GM21619 (cell line): ENCODE measurements at regions not wholly inside any gene's neighbourhood (a gene's known extent, or its start where the extent isn't known, plus 50 kb on each side); places are given as distances from the start of the nearest gene placed in this dataset.

ENCODE experiments used
- ATAC-seq: cut with Tn5 transposase; IDR thresholded peaks from one replicate; pipeline ENCODE4 v1.9.1; 2021; ENCODE audit not compliant: unreplicated experiment

DNA sequence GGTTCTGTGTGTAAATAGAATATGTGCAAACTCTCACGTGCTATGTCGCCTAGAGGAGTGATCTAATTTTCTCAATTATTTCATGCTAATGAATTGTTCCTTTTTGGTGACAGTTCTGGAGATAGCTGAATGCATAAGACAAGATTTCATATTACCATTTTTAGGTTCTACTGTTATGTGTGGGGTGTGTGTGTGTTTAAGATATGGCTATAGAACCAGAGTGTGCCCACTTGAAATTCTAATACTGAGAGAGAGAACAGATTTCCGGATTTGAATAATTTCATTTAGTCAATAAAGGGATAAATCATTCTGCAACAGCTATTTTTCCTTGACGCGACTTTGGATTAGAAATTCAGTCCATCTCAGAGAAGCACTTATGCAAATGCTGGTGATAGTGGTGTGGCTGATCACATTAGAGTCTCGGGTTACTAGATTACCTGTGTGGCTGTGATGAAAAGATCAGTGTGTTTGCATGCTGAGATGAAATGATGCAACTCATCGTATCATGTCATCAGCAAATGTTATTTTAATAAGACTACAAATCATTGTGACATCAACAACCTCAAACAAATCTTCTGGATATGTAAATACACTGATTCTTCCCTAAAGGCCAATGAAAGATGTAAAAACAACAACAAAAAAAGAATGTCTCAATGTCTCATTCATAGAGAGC is 415.9 kb downstream of the EPHA4 start:
- ATAC-seq, result no peak

DNA sequence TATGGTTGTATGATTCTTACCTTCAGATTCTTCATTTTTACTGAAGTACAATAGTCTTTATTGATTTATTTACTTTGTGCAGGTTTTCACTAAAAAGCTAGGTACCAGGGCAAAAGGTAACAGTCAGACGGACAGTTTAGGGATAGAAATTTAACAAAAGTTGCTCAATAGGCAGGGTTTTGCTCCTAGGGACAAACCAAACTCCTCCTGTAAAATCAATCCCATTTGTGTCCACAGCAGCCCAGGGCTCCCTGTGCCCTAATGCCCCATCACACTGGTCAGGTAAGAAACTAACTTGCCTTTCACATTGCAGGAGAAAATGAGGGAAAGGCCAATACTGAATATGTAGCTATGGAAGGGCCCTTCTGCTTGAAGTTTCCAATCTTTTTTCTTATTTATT is 410.9 kb downstream of the EPHA4 start:
- ATAC-seq, result no peak

DNA sequence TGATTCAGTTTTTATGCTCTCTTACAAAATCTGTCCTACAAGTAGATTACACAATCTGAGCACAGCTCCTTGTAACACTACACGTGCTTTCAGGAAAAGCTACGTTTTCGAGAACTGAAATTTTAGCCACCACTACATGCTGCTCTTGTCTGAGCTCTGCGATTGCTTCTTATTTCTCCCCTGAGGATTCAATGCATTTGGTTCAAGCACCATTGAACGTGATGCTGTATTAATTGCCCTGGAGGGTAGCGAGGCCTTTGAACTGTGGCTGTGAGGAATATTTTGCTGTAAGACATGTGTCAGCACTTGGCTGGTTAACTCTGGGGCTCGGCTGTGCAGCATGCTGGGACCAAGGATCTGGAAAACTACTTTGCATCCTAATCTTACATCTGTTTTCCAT is 405.8 kb downstream of the EPHA4 start:
- ATAC-seq, result no peak

DNA sequence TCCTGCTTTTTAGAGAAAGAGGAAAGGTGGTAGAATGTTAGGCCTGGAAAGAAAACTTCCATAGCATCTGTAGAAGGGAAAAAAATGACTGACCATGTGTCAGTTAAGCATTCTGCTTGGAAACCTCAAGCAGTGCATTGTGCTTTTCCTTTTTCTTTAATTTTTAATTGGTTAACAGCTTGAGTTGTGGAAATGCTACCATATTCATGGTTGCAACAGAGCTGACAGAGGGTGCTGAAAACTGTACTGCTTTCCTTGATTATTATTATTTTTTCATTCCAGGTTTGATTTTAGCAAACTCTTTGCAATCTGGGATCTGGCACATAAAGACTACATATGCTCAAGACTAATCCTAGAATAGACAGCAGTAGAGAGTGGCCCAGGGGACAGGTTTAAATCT is 404.5 kb downstream of the EPHA4 start:
- ATAC-seq, result no peak

DNA sequence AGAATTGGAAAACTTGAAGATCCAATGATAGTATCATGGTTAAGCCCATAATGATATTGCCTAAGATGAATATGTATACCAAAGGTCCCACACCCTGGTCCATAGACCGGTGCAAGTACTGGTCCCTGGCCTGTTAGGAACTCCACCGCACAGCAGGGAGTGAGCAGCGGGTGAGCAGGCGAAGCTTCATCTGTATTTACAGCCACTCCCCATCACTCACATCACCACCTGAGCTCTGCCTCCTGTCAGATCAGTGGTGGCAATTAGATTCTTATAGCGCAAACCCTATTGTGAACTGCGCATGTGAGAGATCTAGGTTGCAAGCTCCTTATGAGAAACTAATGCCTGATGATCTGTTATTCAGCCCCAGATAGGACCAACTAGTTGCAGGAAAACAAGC is 402.4 kb downstream of the EPHA4 start:
- no peak for ATAC-seq

DNA sequence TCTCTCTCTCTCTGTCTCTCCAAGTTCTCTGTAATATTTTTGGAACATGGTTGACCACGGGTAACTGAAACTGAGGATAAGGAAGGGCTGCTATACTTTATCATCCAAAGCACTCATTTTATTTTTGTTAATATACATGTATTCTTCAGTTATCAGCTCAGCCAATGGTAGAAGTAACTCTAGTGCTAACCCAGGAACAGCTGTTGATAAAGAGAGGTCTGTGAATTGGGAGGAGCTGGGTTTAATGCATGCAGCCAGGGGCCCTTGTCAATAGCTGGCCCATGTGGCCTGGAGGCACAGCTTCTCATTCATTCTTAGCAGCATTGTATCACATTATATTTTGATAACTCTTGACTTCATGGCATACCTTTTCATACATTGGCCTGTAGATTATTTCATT is 401.6 kb downstream of the EPHA4 start:
- ATAC-seq, result no peak

DNA sequence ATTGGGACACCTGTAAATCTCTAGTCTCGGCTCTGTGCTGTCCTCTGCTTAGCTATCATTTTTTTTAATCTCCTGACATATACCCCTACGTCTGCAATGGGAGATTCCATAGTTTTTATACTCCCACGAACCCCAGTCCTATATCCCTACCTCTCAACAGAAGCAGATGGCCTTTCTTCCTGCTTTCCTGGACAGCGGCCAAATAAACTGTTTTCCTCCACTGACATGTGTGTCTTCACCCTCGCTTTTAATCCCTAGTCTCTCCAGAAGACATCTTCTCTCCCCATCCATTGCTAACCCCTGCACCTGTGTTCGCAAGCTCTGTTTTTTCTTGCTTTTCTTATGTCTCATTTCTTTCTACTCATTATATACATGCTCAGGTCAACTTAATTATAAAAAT is 395.4 kb downstream of the EPHA4 start:
- ATAC-seq, result no peak

DNA sequence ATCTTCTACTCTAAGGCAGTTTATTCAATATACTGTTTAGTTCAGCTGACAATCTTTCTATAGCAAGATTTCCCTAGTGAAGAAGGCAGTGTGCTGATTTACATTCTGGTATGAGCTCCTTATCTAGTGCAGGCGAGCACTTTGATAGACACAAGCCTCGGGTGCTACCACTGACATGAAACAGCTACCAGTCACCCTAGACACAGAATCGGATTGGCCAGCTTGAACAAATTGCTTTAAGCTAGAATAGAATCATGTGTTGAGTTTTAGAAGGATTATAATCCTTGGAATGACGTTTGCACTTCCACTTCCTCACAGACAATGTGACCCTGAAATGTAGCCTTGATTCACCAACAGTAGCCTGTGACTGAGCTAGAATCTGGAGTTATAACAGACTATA is 394.0 kb downstream of the EPHA4 start:
- no peak for ATAC-seq

DNA sequence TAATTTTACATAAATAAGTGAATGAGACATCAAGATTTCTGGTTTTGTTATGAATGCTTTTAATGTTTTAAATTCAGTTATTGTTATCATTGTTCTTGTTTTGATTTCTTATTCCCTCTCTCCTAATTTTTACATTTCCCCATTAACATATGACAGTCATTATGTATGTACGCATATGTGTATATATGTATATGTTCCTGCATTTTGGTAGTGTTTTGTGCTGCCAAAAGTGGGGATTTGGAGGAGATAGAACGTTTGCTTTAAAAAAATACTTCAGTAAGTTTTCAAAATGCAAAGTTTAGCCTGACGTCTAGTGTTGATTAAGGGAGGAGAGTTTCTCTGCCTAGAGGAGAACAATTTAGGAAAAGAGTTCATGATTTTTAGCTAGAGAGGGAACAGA is 385.2 kb downstream of the EPHA4 start:
- ATAC-seq, result no peak

DNA sequence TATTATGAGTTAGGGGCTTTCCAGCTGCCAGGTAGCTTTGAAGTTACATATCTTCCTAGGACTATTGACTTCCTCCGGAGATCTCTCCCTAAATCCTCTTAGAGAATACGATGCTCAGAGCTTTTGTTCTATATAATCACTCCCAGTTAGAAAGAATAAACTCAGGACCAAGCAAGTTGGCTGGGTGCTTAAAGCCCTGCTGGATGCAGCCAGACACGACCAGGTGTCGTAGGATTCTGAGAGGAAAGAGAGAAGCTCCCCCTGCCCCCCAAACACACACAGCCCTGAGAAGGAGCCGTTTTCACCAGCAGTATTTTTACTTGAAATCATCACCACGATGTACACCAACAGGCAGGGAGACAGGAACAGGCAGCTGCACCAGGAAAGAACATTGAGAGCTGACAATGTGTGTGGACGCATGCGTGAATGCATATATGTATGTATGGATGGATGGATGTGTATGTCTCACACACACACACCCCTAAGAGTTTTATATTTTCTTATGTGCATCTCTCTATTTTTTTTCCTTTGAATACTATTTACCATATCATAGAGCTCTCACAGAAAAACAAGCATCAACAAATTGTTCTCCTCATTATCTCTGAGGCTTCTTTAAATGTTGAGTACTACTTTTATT is 382.6 kb downstream of the EPHA4 start:
- no peak for ATAC-seq

DNA sequence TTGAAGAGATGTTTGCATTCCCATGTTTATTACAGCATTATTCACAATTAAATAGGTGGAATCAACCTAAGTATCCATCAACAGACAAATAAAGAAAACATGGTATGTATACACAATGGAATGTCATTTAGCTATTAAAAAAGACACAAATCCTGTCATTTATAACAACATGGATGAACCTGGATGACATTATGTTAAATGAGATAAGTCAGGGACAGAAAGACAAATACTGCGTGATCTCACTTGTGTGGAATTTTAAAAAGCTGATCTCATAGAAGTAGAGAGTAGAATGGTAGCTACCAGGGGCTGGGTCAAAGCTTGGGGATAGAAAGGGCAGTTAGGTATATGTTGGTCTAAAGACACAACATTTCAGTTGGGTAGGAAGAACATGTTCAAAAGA is 376.3 kb downstream of the EPHA4 start:
- ATAC-seq, result no peak

DNA sequence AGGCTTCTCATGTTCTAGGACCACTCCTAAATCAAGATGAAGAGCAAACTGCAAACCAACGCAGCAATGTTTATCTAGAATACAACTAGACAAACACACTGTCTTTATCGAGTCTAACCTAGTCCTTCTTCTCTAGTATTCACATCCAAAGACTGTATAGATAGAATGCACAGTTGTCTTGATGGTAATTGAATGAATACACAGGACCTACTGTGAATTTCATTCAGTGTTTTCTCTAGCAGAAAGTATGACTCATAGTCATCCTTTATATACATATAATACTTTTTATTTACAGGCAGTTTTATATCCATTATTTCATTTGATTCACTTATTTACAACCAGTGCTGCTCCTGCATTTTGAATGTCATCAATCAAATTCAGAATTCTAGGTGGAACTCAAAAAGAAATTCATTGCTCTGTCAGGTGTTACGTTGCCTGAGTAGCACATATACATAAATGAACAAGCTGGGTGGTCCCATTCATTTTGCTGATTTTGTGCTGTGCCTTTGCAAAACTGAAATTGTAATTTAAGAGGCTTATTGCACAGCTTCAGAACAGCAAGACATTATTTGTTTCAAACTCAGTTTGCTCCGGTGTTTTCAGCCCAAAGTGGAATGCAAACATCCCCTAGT is 374.8 kb downstream of the EPHA4 start:
- no peak for ATAC-seq

DNA sequence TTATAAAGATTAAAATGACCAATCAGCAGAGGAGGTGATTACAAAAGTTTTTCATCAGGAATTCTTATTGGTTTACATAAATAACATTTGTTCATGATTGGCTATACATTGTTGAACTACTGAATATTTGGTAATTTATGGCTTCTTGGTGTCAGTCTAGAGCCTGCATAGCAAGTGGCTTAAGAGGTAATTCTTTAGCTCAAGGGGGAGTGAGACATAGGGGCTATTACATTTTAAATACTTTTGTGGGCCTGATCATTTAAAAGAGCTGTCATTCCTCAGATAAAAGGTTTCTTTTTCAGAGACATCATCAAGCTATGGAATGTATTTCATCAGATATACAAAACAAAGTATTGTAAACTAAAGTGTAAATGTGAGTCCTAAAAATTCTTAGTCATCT is 373.8 kb downstream of the EPHA4 start:
- ATAC-seq, result no peak

DNA sequence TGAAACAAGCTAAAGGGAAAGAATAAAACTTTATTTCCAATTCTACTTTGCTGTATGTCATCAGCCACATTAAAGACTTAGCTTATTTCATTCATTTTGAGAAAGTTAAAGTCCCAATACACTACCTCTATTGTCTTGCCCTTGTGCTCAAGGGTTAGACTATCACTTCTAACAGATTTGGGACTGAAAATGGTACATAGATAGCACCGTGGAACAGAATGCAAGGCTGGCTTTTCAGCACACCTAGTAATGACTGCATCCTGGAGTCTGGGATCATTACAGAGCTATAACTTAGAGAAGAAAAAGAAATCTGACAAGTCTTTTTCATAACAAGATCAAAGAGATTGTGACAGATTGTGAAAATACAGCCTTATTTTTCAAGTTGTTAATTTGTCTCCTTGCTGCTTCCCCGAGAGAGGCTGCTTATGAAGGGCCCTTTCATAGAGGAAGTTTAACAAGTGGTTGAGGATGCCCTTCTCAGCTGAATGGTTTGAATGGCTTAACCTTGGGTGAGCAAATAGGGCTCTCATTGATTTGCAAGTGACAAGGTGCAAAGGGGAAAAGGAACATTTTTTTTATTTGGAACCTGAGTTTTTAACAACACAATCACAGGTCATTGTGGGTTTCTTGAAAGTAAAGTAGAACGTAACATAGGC is 371.8 kb downstream of the EPHA4 start:
- no peak for ATAC-seq

DNA sequence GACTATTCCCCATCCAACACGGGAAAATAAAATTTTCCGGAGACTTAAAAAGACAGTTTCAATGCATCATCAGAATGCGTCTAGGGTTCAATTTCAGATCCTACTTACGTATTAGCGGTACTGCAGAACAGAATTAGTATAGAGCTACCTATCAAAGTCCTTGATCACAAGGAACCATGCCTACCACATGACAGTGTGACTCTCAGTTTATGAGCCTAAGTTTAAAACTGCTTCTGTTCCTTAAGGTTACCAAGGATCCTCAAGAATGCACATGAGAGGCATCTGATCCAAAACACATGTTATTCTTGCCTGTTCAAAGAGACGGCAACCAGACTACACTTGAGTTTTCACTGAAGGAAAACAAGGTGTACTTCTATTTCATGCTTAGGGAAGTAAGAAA is 369.7 kb downstream of the EPHA4 start:
- no peak for ATAC-seq

DNA sequence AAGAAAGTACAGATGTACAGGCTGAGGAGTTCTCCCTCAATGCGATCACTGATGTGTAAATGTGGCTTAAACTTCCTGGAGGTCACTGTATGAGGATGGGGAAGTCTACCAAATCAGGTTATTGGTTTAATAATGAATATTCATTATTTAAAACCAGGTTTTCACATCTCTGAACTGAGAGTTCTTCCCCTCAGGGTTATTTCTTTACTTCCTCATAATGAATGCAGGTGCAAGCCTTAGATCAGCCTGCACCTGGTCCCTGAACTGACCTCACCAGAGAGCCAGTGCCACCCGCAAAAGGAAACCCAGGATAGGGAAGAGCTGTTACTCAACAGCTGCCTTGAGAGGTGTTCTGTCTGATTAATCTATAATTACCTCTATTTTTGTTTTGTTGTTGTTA is 369.0 kb downstream of the EPHA4 start:
- ATAC-seq, result peak; percentile 89

DNA sequence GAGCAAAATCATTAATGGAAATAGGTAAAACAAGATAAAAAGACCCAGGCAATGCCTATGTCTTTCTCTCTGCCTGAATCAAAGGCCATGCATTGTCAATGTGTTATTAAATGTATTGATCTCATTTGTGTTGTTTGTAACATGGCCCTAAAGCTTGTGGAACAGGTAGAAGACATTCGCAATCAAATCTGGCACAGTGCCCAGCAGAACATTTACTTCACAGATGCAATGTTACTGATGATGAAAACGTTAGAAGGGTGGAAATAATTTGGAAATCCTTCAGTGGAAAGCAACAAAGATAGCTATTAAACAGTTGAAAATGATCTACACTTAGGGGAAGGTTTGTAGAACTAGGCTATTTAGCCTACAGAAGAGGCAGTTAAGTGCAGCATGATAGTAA is 368.2 kb downstream of the EPHA4 start:
- no peak for ATAC-seq

DNA sequence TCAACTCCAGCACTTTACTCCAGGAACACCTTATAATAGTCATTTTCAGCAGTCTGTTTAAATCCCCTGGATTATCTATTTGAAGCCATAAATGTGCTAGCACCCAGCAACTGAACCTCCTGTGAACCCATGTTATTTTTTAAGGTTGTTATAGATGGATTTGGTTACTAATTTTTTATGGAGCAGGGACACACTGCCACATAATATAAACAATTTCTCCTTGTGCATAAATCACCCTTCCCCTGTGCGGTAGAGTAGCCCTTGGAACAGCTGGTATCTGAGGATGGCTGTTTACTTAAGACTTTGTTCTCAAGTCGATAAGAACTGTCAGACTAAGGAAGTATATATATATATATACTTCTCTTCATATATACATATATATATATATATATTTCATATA is 367.4 kb downstream of the EPHA4 start:
- no peak for ATAC-seq

DNA sequence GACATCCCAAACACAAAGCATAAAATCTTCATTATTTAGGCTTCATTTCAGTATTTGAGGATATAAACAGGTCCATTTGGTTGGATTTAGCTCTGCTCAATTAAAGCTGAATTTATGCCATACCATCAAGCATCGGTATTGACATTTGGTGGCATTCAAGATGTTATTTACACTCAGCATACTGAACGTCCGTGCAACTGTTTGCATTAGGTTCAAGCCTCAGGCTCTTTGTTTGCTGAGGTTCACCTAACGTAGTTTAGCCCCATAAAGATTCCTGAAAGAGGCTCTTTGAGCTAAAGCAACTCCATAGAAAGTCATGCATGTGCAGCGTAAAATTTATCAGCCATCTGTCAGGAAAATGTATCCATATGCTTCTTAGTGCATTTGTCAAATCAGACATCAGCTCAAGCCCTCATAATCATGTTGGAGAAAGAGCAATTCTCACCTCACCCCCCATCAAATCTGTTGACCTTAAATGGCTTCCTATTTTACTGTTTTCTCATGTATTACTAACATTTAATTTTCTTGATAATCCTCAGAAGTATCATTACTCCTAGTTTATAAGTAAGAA is 366.9 kb downstream of the EPHA4 start:
- no peak for ATAC-seq

DNA sequence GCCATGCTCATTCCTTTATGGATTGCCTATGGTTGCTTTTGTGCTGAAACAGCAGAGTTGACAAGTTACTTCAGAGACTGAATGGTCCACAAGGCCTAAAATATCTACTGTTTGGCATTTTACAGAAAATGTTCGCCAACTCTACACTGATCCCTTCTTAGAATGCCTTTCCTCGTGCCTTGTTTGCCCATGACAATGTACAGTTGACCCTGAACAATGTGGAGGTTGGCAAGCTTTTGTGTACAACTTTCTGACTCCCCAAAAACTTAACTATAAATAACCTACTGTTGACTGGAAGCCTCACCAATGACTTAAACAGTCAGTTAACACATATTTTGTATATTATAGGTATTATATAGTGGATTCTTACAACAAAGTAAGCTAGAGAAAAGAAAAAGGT is 361.4 kb downstream of the EPHA4 start:
- ATAC-seq, result no peak

DNA sequence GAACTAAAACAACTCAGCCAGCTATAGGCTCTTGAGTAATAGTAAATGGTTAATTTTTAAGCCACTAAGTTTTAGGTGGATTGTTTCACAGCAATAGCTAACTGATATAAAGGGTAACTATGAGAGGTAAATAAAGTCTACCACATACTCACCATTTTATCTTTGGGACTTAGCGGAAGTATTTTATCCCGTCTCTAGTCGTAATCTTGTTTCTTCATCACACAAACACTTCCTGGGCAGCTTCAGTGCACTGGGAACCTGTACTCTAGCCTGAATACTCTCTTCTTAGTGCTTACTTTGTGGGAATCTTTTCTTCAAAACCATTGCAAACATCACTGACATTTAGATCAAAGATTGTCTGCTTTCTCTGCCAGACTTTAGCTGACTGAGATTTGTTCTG is 360.5 kb downstream of the EPHA4 start:
- no peak for ATAC-seq

DNA sequence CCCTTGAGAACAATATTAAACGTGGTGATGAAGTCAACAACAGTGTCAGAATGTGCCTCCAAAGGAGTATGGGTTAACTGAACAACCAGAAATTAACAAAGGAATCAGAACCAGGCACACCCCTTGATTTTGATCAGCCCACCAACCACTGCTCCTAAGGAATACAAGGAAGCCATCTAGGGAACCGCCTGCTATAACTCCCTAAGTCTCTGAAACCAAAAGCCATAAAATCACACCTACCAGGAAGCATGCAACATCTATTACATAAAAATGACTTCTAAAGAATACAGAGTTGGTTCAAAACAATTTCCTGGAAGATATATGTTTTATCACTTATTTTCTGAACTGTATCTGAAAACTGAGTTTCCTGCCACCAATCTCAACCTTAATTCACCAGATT is 360.0 kb downstream of the EPHA4 start:
- ATAC-seq, result no peak
